Stimulated activated CD8-positive, alpha-beta memory T cell treated with anti-CD3 and anti-CD28 coated beads, Interleukin-12 subunit alpha, Interleukin-12 subunit beta, amount 100 ng/mL, for 24 hours (primary cell): ENCODE measurements at regions not wholly inside any gene's neighbourhood (a gene's known extent, or its start where the extent isn't known, plus 50 kb on each side); places are given as distances from the start of the nearest gene placed in this dataset.
"Not testable (repeated sequence)": the region's sequence is repeated elsewhere in the genome, so short reads cannot be mapped to it uniquely, and the experiment has no call there.

Experiments used
- DNase-seq: peaks from one replicate; pipeline ENCODE4 v3.0.0-alpha.2; 2020; ENCODE audit errors: extremely low read depth

GRCh38 chr1:5686925-5687706 is 305.1 kb downstream of the NPHP4 start:
- DNase-seq = no peak

DNA sequence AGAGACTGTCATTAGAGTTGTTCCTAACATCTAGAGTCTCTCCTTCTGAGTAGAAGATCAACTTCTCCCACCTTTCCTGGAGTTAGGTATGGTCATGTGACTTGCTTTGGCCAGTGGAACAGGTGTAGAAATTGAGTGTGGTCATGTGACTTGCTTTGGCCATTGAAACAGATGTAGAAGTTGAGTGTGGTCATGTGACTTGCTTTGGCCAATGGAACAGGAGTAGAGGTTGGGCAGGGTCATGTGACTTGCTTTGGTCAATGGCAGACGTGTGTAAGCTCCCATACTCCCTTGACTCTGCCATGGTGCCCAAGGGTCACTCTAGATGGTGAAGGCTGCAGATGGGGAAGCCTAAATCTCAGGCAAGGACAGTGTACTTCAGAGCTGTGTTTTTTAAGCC is 306.0 kb downstream of the NPHP4 start:
- DNase-seq = no peak

DNA sequence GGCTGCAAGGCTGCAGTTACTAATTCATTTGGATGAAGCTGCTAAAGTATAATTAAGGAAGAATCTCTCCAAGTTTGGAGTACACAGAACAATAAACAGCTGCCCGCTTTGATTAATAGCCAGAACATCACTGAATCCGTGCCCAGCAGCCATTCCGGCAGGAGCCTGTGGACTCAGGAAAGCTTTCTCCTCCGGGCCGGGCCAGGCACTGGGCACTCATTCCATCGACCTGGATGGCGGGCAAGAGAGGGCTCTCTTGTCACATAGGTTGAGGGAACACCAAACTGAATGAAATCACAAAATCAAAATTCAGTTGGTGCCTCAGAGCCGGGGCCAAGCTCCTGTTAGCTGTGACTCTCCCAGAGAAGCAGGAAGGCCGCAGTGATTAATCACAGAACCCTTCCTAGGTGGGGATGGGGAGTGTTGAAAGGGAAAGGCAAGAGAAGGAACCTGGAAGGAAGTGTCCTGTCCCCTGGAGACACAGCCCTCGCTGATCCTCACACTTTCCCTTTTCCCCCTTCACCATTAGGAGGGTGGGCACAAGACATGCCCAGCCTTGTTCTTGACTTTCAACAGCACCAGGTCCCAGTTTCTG is 306.7 kb downstream of the NPHP4 start:
- no peak for DNase-seq

DNA sequence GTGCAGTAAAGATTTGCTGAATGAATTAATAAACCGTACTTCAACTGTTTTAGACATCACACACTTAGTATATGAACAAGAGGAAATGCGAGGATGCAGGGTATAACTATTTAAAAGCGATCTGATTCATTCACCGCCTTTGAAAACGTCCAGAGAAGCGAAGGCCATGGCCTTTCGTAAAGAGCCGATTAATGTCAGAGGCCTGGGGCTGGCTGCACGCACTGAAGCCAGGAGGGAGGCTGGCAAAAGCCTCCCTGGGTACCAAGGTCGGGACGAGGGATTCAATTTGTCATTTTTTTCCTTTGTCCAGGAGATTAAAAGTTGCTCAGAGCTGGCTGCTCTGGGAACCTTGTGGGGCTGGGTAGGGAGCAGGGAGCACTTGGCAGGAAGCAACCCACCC is 307.4 kb downstream of the NPHP4 start:
- DNase-seq = no peak

DNA sequence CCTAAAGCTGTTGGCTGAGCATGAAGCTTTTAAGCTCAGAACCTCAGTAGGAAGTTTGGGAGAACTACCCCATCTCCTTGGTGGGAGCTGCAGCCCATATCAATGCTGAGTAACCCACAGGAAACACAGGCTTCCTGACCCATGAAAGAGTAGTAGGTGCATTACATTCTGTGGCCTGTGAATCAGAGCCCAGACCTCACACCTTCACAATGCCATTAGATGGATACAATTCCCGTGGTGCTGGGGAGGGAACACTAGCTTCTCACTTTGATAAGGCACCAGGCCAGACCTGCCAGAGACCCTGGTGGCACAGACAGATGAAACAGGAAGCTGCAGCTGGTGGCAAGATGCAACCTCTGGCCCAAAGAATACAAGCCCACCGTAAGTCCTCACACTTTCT is 308.8 kb downstream of the NPHP4 start:
- DNase-seq = no peak

- DNase-seq = no peak
These were observed 309.5 kb downstream of the NPHP4 start for GRCh38 chr1:5682626-5683225.

GRCh38 chr1:5681654-5682053 is 310.6 kb downstream of the NPHP4 start:
- no peak for DNase-seq

- DNase-seq = no peak
These were observed 311.6 kb downstream of the NPHP4 start for GRCh38 chr1:5680600-5680999.

DNA sequence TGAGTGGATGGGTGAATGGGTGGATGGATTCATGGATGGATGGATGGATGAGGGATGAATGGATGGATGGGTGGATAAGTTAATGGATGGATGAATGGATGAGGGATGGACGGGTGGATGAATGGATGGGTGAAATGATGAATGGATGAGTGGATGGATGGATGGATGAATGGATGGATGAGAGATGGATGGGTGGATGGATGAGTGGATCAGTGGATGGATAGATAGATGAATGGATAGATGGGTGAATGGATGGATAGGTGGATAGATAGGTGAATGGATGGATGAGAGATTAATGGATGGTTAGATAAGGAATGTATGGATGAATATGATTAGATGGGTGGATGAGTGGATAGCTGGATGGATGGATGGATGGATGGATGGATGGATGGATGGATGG is 313.5 kb downstream of the NPHP4 start:
- DNase-seq = no peak

- not testable (repeated sequence) for DNase-seq
These were observed 319.9 kb downstream of the NPHP4 start for GRCh38 chr1:5672355-5672754.

- DNase-seq = no peak
These were observed 321.5 kb downstream of the NPHP4 start for GRCh38 chr1:5670590-5671350.

DNA sequence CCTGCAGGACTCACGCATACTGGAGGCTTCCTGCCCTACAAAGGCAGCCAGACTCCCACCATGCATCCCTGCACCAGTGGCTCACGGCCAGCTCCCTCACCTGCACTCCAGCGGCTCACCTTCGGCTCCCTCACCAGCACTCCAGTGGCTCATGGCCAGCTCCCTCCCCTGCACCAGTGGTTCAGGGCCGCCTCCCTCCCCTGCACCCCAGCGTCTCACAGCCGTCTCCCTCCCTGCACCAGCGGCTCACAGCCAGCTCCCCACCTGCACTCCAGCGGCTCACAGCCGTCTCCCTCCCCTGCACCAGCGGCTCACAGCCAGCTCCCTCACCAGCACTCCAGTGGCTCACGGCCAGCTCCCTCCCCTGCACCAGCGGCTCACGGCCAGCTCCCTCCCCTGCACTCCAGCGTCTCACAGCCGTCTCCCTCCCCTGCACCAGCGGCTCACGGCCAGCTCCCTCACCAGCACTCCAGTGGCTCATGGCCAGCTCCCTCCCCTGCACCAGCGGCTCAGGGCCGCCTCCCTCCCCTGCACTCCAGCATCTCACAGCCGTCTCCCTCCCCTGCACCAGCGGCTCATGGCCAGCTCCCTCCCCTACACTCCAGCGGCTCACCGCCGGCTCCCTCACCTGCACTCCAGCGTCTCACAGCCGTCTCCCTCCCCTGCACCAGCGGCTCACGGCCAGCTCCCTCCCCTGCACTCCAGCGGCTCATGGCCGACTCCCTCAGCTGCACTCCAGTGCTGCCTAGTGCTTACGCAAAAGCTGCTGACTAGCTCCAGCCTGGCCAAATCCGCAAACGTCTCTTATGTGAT is 324.5 kb downstream of the NPHP4 start:
- no peak for DNase-seq

GRCh38 chr1:5664906-5665875 is 327.0 kb downstream of the NPHP4 start:
- no peak for DNase-seq

DNA sequence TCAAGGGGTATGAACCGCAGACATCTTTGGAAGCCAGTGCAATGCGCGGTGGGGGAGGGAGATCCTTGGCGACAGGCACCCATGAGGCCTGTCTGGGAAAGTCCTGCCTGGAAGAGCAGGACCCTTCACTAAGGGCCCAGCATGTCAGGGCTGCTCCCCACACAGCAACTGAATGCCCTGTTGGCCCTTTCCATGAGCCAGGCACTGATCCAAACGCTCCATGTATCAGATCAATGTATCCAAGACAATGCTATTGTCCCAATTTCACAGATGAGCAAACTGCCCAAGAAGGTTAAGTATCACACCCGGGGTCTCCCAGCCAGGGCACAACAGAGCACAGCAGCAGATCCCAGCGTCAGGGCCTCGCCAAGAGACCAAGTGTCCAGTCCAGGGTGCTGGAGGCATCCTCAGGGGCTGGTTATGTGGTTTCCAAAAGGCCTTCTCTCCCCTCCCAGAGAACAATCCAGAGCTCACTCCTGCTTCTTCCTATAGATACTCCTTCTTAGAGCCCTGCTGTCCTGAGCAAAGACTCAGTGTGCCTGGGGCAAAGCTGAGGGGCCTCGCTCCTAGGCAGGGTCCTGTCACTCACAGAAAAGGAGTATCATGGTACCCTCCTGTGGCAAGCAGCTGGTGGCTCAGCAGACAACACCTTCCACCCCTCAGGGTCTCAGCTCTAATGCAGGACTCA is 328.0 kb downstream of the NPHP4 start:
- no peak for DNase-seq

DNA sequence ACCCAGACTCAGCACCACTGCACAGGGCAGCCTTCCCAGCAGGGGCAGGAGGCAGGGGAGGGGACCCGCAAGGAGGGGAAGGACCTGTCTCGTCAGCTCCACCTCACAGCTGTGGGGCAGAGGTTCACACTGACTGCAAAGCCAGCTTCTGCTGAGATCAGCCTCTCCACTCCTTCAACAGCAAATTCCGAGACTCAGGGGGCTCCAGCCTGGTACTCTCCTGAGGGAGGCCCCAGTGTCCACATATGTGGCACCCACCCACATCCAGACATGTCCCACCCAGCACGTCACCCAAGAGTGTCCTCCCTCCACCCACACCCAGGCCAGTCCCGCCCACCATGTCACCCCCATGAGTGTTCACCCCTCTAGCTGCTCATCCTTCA is 329.5 kb downstream of the NPHP4 start:
- no peak for DNase-seq

GRCh38 chr1:5662086-5662743 is 330.0 kb downstream of the NPHP4 start:
- DNase-seq = no peak

- no peak for DNase-seq
These were observed 330.8 kb downstream of the NPHP4 start for GRCh38 chr1:5661196-5662085.
